Mesendoderm (in vitro differentiated cells): ENCODE measurements at regions not wholly inside any gene's neighbourhood (a gene's known extent, or its start where the extent isn't known, plus 50 kb on each side); places are given as distances from the start of the nearest gene placed in this dataset.
"Not testable (repeated sequence)": the region's sequence is repeated elsewhere in the genome, so short reads cannot be mapped to it uniquely, and the experiment has no call there.

Source experiments
- DNase-seq: peaks from one replicate; pipeline ENCODE4 v3.0.0; 2013
- H2AK5ac ChIP-seq: 2 replicates; pipeline ENCODE4 v1.6.1; 2013; ENCODE audit warnings: low read length, inconsistent platforms
- H2BK120ac ChIP-seq: 2 replicates; pipeline ENCODE4 v1.6.1; 2013; ENCODE audit warnings: low read depth, mild to moderate bottlenecking, low read length, moderate library complexity, mixed read lengths
- H2BK15ac ChIP-seq: replicated peaks from 2 replicates; pipeline ENCODE4 v1.6.1; 2013; ENCODE audit warnings: low read depth, mild to moderate bottlenecking, moderate library complexity
- H2BK5ac ChIP-seq: 2 replicates; pipeline ENCODE4 v1.6.1; 2013; ENCODE audit warnings: low read length, inconsistent platforms
- H3K18ac ChIP-seq: 2 replicates; pipeline ENCODE4 v1.6.1; 2013; ENCODE audit warnings: mild to moderate bottlenecking, low read length, mixed read lengths
- H3K23ac ChIP-seq: one replicate; pipeline ENCODE4 v1.6.1; 2013; ENCODE audit warnings: low read length
- H3K27ac ChIP-seq: 2 replicates; pipeline ENCODE4 v1.5.1; 2013; ENCODE audit warnings: low read depth, mild to moderate bottlenecking, inconsistent platforms, low read length, moderate library complexity
- H3K27me3 ChIP-seq: 2 replicates; pipeline ENCODE4 v1.6.1; 2013; ENCODE audit warnings: low read length, control low read depth, mild to moderate bottlenecking, inconsistent platforms; ENCODE audit not compliant: insufficient read depth, poor library complexity
- H3K36me3 ChIP-seq: 2 replicates; pipeline ENCODE4 v1.6.1; 2013; ENCODE audit warnings: low read length, inconsistent platforms; ENCODE audit not compliant: control insufficient read depth, insufficient read depth
- H3K4ac ChIP-seq: one replicate; pipeline ENCODE4 v1.6.1; 2013; ENCODE audit warnings: low read depth, mild to moderate bottlenecking, low read length, moderate library complexity
- H3K4me1 ChIP-seq: 2 replicates; pipeline ENCODE4 v1.6.1; 2013; ENCODE audit warnings: low read depth, low read length, inconsistent platforms; ENCODE audit not compliant: control insufficient read depth
- H3K4me2 ChIP-seq: 2 replicates; pipeline ENCODE4 v1.6.1; 2013; ENCODE audit warnings: low read length
- H3K4me3 ChIP-seq: 2 replicates; pipeline ENCODE4 v1.5.1; 2013; ENCODE audit warnings: mild to moderate bottlenecking, low read length
- H3K56ac ChIP-seq: one replicate; pipeline ENCODE4 v1.6.1; 2013; ENCODE audit warnings: low read length
- H3K79me1 ChIP-seq: 2 replicates; pipeline ENCODE4 v1.6.1; 2013; ENCODE audit warnings: low read length, inconsistent platforms
- H3K79me2 ChIP-seq: 2 replicates; pipeline ENCODE4 v1.6.1; 2013; ENCODE audit warnings: mild to moderate bottlenecking, low read length; ENCODE audit not compliant: control insufficient read depth, insufficient read depth
- H3K9ac ChIP-seq: 2 replicates; pipeline ENCODE4 v1.6.1; 2013; ENCODE audit warnings: low read length, inconsistent platforms
- H4K5ac ChIP-seq: one replicate; pipeline ENCODE4 v1.6.1; 2013; ENCODE audit warnings: low read length
- H4K8ac ChIP-seq: one replicate; pipeline ENCODE4 v1.6.1; 2013; ENCODE audit warnings: low read depth, mild to moderate bottlenecking, control low read depth, low read length, moderate library complexity
- WGBS: extraction: QIAGEN DNeasy Blood & Tissue Kit; methylation state at CpG from one replicate; pipeline ENCODE4 v1.1.7; 2013; ENCODE audit warnings: low lambda C conversion rate, missing lambda C conversion rate; ENCODE audit not compliant: insufficient coverage; ENCODE audit errors: extremely low coverage; 5-methylcytosine and 5-hydroxymethylcytosine counted together

DNA sequence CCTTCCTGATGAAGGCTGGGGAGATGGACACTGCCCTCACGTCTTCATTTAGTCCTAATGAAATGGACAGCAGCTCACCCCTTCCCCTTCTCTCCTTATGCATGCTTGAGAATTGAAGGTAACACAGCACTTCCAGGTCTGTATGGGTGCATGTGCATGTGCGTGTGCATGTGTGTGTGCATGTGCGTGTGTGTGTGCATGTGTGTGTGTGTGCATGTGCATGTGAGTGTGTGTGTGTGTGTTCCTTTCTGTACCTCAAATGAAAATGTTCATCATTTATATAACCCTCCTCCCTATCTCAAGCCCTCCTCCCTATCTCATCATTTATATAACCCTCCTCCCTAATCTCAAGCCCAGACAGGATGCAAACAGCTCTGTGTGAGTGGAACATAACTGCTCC is 444.8 kb downstream of the MAT2B start:
- Histone ChIP-seq H3K4me2 (no peak overlapping the region), H3K36me3 (no peaks in the 10 kb centered on the region), H3K56ac (no peak overlapping the region), H3K79me2 (no peaks in the 10 kb centered on the region), H3K9ac (no peak overlapping the region), H4K5ac (no peak overlapping the region), H3K79me1 (no peaks in the 10 kb centered on the region), H2BK5ac (no peak overlapping the region), H3K27ac (no peak overlapping the region), H4K8ac (no peak overlapping the region), H3K4me3 (no peak overlapping the region), H3K18ac (no peak overlapping the region), H3K23ac (no peak overlapping the region), H2BK120ac (no peak overlapping the region), H3K4me1 (no peaks in the 10 kb centered on the region), H2BK15ac (no peak overlapping the region), H2AK5ac (no peak overlapping the region), H3K27me3 (no peaks in the 10 kb centered on the region), H3K4ac (no peak overlapping the region)
- DNase-seq, result no peak
- WGBS, result no CpG with 5 or more reads among the region's 3 CpGs

DNA sequence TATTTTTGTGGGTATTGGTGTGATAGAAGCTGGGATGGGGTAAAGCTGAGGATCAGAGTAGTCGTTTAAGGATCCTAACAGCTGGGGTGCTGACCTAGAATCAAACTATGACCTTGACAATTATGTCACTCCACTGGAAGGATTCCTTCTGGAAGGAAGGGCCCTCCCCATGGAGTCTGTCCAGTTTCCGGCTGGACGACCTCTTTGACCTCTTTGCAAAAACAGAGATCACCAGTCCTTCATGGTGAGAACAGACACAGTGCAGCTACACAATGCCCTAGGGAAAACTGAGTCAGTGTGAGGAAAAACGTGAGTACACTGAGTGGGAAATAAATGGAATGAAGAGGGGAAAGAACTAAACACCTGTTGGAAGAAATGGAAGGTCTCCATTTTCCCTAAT is 445.6 kb downstream of the MAT2B start:
- no peaks in the 10 kb centered on the region for H3K79me1 ChIP-seq
- H3K18ac ChIP-seq, result no peak overlapping the region
- H3K27ac ChIP-seq, result no peak overlapping the region
- H4K8ac ChIP-seq, result no peak overlapping the region
- no peak for DNase-seq
- H3K23ac ChIP-seq, result no peak overlapping the region
- H3K56ac ChIP-seq, result no peak overlapping the region
- no peaks in the 10 kb centered on the region for H3K27me3 ChIP-seq
- no peak overlapping the region for H3K4ac ChIP-seq
- no peak overlapping the region for H3K9ac ChIP-seq
- H3K79me2 ChIP-seq, result no peaks in the 10 kb centered on the region
- no peaks in the 10 kb centered on the region for H3K36me3 ChIP-seq
- H3K4me1 ChIP-seq, result no peaks in the 10 kb centered on the region
- no CpG with 5 or more reads among the region's 4 CpGs for WGBS
- H2BK5ac ChIP-seq, result no peak overlapping the region
- H2BK120ac ChIP-seq, result no peak overlapping the region
- no peak overlapping the region for H2BK15ac ChIP-seq
- H4K5ac ChIP-seq, result no peak overlapping the region
- no peak overlapping the region for H3K4me3 ChIP-seq
- H3K4me2 ChIP-seq, result no peak overlapping the region
- H2AK5ac ChIP-seq, result no peak overlapping the region

DNA sequence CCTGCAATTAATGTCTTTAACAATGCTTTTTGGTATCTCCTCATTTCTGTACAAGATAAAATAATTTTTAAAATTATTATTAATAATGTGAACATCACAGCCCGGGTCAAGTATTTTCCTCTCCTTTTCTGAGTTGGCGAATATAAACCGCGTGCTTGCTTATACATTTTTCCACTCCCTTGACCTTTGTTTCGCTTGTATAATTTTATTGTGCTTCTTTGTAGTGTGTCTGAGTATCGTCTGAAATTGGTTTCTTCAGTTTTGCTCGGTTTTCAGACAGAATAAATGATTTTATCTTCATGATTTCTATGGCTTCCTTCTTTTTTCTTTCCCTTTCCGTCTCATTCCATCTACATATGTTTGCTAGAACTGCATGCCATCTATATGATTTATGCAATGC is 448.5 kb downstream of the MAT2B start:
- Histone ChIP-seq H4K8ac (no peak overlapping the region), H3K18ac (no peak overlapping the region), H3K4ac (no peak overlapping the region), H3K4me3 (no peak overlapping the region), H3K36me3 (no peaks in the 10 kb centered on the region), H2BK120ac (no peak overlapping the region), H3K79me1 (no peaks in the 10 kb centered on the region), H2BK15ac (no peak overlapping the region), H2BK5ac (no peak overlapping the region), H3K4me2 (no peak overlapping the region), H3K79me2 (no peaks in the 10 kb centered on the region), H3K9ac (no peak overlapping the region), H4K5ac (no peak overlapping the region), H3K23ac (no peak overlapping the region), H3K56ac (no peak overlapping the region), H3K4me1 (no peaks in the 10 kb centered on the region), H2AK5ac (no peak overlapping the region), H3K27ac (no peak overlapping the region), H3K27me3 (no peaks in the 10 kb centered on the region)
- no peak for DNase-seq
- no CpG with 5 or more reads among the region's 8 CpGs for WGBS

DNA sequence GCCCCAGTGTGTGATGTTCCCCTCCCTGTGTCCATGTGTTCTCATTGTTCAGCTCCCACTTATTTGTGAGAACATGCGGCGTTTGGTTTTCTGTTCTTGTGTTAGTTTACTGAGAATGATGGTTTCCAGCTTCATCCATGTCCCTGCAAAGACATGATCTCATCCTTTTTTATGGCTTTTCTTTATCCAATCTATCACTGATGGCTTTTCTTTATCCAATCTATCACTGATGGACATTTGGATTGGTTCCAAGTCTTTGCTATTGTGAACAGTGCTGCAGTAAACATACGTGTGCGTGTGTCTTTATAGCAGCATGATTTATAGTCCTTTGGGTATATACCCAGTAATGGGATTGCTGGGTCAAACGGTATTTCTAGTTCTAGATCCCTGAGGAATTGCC is 455.8 kb downstream of the MAT2B start:
- not testable (repeated sequence) for H3K79me2 ChIP-seq, H3K4me2 ChIP-seq, H2BK5ac ChIP-seq

DNA sequence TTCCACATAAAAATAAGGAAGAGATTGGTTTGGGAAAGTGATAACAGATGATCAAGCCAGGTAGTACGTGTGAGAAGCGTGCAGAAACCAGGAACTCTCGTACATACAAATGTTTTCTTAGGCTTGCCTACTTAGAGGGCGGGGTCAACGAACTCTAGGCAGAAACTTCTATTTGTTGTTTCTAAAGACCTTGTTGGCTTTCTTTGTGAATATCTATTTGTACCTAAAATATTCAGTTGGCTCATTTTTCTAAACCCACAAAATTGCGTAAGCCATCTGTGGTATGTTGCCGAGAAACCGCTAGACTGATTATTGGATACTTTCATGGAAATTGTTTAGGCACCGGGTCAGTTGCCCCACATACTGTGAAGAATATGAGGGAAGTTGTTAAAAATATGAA is 458.5 kb downstream of the MAT2B start:
- H4K8ac ChIP-seq, result no peak overlapping the region
- no CpG with 5 or more reads among the region's 9 CpGs for WGBS

More for the DNA sequence above, 455.8 kb downstream of the MAT2B start:
- no CpG with 5 or more reads among the region's 5 CpGs for WGBS
- H3K23ac ChIP-seq, H3K9ac ChIP-seq, H2BK15ac ChIP-seq, H4K5ac ChIP-seq, H2AK5ac ChIP-seq, H3K27me3 ChIP-seq, H3K27ac ChIP-seq, H4K8ac ChIP-seq, H2BK120ac ChIP-seq, H3K79me1 ChIP-seq, H3K18ac ChIP-seq, H3K4me1 ChIP-seq, H3K56ac ChIP-seq, DNase-seq, H3K4me3 ChIP-seq, H3K36me3 ChIP-seq, H3K4ac ChIP-seq: not testable (repeated sequence)

DNA sequence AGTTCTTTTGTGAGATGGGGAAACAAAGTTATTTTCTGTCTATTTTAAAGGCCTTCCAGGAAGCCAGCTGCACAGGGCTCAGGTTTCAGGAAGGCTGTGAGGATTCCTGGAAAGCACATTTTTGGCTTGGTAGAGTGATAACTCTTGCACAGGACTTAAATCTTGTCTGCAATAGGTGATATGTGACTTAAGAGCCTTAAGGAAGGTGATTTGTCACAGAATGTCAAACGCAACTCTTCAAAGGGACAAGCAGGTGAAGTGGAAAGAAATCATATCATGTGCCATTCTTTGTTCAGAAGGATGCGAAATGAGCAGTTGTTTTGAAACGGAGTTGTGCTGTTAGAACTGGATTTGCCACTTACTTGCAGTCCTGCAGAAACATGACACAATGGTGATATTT is 459.3 kb downstream of the MAT2B start:
- no peak overlapping the region for H3K4ac ChIP-seq
- H3K9ac ChIP-seq, result no peak overlapping the region
- H3K79me1 ChIP-seq, result no peaks in the 10 kb centered on the region
- no peak overlapping the region for H3K4me2 ChIP-seq
- no peak for DNase-seq
- H3K18ac ChIP-seq, result no peak overlapping the region
- H2BK15ac ChIP-seq, result no peak overlapping the region
- H3K36me3 ChIP-seq, result no peaks in the 10 kb centered on the region
- no peaks in the 10 kb centered on the region for H3K4me1 ChIP-seq
- no peak overlapping the region for H3K4me3 ChIP-seq
- no peaks in the 10 kb centered on the region for H3K27me3 ChIP-seq
- H2BK120ac ChIP-seq, result no peak overlapping the region
- no peak overlapping the region for H3K27ac ChIP-seq
- H2AK5ac ChIP-seq, result no peak overlapping the region
- no CpG with 5 or more reads among the region's 3 CpGs for WGBS
- H3K56ac ChIP-seq, result no peak overlapping the region
- H3K79me2 ChIP-seq, result no peaks in the 10 kb centered on the region
- H3K23ac ChIP-seq, result no peak overlapping the region
- no peak overlapping the region for H4K8ac ChIP-seq
- no peak overlapping the region for H4K5ac ChIP-seq
- H2BK5ac ChIP-seq, result no peak overlapping the region

More for the DNA sequence above, 458.5 kb downstream of the MAT2B start:
- Histone ChIP-seq H3K27me3 (no peaks in the 10 kb centered on the region), H2AK5ac (no peak overlapping the region), H3K4ac (no peak overlapping the region), H3K79me1 (no peaks in the 10 kb centered on the region), H4K5ac (no peak overlapping the region), H3K23ac (no peak overlapping the region), H3K4me3 (no peak overlapping the region), H2BK120ac (no peak overlapping the region), H3K79me2 (no peaks in the 10 kb centered on the region), H3K36me3 (no peaks in the 10 kb centered on the region), H2BK5ac (no peak overlapping the region), H2BK15ac (no peak overlapping the region), H3K18ac (no peak overlapping the region), H3K56ac (no peak overlapping the region), H3K27ac (no peak overlapping the region), H3K4me1 (no peaks in the 10 kb centered on the region), H3K4me2 (no peak overlapping the region), H3K9ac (no peak overlapping the region)
- no peak for DNase-seq
